NB4 (cell line): ENCODE measurements at regions not wholly inside any gene's neighbourhood (a gene's known extent, or its start where the extent isn't known, plus 50 kb on each side); places are given as distances from the start of the nearest gene placed in this dataset.
"Not testable (repeated sequence)": the region's sequence is repeated elsewhere in the genome, so short reads cannot be mapped to it uniquely, and the experiment has no call there.

Source experiments
- DNase-seq: peaks from one replicate; pipeline ENCODE4 v3.0.0; 2010; ENCODE audit warnings: low read depth
- H3K4me3 ChIP-seq: one replicate; pipeline ENCODE4 v1.5.1; 2011; ENCODE audit warnings: mild to moderate bottlenecking, low read depth, low read length, moderate library complexity
- MYC ChIP-seq: IDR thresholded peaks from 2 replicates; pipeline ENCODE4 v1.6.1; 2011; ENCODE audit warnings: low read depth, low read length
- POLR2A ChIP-seq: IDR thresholded peaks from 2 replicates; pipeline ENCODE4 v1.6.1; 2011; ENCODE audit warnings: mild to moderate bottlenecking; ENCODE audit not compliant: insufficient read length; ENCODE audit errors: extremely low read depth
- TF ChIP-seq, protein P1 (sequence below): IDR thresholded peaks from 2 replicates; pipeline ENCODE4 v1.6.1; 2011; ENCODE audit warnings: low read depth, low read length
- TF ChIP-seq, protein P2 (sequence below): IDR thresholded peaks from one replicate; pipeline ENCODE4 v1.5.1; 2012; ENCODE audit warnings: low read depth, low read length

DNA sequence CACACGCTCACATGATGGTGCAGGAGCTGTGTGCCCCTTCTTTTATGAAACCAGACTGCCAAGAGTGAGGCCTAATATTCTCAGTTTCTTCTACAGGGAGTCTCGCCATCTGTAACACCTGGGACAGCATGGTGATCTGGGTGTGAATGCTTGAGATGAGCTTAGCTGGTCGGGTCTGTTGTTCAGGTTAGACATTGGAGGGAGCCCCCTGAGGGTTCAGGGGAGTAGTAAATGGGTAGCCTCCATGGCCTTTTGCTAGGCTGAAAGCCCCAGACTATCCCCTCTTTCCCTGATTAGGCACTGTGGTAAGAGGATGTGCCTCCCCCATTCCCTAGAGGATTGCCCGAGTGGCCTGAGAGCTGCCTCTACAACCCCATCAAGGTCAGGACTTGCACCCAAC, 1916.1 kb downstream of the PCDH9 start:
- H3K4me3 ChIP-seq = no peak overlapping the region
- TF ChIP-seq, protein P1, sequence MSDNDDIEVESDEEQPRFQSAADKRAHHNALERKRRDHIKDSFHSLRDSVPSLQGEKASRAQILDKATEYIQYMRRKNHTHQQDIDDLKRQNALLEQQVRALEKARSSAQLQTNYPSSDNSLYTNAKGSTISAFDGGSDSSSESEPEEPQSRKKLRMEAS = no peak
- TF ChIP-seq POLR2A = no peak
- TF ChIP-seq, protein P2, sequence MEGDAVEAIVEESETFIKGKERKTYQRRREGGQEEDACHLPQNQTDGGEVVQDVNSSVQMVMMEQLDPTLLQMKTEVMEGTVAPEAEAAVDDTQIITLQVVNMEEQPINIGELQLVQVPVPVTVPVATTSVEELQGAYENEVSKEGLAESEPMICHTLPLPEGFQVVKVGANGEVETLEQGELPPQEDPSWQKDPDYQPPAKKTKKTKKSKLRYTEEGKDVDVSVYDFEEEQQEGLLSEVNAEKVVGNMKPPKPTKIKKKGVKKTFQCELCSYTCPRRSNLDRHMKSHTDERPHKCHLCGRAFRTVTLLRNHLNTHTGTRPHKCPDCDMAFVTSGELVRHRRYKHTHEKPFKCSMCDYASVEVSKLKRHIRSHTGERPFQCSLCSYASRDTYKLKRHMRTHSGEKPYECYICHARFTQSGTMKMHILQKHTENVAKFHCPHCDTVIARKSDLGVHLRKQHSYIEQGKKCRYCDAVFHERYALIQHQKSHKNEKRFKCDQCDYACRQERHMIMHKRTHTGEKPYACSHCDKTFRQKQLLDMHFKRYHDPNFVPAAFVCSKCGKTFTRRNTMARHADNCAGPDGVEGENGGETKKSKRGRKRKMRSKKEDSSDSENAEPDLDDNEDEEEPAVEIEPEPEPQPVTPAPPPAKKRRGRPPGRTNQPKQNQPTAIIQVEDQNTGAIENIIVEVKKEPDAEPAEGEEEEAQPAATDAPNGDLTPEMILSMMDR = no peak
- TF ChIP-seq MYC = no peak
- no peak for DNase-seq

DNA sequence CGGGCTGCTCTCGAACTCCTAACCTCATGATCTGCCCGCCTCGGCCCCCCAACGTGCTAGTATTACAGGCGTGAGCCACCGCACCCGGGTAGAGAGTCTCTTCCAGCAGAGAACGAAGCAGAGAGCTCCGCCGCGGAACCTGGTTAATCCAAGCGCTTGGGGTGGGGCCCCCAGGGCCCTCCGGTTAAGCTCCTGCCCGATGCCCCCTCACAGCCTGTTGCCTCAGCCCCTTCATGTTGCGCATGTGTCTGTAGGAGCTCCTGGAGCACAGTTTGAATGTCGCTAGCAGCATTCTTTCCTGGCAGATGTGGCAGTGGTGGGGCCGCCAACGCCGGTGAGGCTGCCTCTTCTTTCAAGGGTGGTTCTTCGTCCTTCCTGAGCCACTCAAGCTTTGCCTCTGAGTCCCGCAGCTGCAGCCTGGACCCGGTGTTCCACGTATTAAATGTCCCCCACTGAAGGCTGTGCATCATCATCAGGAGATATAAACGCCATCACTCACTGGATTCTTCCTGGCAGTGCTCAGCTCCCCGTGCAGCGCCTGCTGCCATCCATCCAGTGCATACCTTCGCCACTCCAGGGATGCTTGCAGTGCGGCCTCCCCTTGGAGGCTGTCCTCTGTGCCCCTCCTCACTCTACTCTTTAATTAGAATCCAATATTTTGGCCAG, 1919.3 kb downstream of the PCDH9 start:
- H3K4me3 ChIP-seq = no peak overlapping the region
- TF ChIP-seq MYC (no peak), POLR2A (no peak)
- TF ChIP-seq, protein P1 = no peak
- TF ChIP-seq, protein P2 = no peak
- DNase-seq = no peak

DNA sequence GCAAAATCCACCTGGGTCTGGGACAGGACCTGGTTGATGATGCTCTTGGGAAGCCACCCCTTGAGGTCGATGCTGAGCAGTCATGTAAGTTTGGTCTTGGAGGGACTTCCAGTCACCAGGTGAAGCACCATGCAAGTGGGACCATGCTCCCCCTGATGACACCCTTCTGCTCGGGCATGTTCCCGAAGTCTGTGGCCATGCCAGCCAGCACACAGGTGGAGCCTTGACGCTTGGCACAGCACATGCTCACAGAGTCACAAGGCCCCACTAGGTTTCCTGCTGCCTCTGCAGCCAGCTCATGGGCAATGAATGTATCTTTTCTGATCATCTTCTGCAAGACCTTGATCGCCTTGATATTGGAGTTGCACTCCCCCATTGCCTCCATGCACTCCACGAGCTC, 1920.2 kb downstream of the PCDH9 start:
- TF ChIP-seq POLR2A (no peak), MYC (no peak)
- TF ChIP-seq, protein P1 = no peak
- TF ChIP-seq, protein P2 = no peak
- DNase-seq = no peak
- H3K4me3 ChIP-seq = no peak overlapping the region

DNA sequence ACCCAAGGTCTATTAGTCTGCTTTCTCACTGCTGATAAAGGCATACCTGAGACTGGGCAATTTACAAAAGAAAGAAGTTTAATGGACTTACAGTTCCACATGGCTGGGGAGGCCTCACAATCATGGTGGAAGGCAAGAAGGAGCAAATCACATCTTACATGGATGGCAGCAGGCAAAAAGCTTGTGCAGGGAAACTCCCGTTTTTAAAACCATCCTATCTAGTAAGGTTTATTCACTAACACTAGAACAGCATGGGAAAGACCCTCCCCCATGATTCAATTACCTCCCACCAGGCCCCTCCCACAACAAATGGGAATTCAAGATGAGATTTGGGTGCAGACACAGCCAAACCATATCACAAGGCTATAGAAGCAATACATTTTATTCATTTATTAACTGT, 1921.4 kb downstream of the PCDH9 start:
- not testable (repeated sequence) for DNase-seq, H3K4me3 ChIP-seq

DNA sequence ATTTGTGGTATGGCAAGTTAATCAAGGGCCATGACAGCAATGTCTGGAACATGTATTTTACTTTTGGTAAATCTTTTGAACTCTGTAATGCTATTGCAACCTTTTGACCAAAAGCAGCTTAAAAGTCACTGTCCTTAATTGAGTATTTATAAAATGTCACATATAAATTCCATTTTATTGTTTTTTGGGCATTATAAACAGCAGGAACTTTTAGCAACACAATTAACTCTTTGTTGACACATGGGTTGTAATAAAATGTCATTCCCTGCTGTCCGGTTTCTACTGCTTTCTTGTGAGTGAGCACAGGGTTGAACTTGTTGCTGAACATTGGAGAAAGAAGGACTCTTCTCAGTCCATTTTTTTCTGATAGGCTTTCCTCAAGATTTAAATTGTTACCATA, 1923.1 kb downstream of the PCDH9 start:
- no peak overlapping the region for H3K4me3 ChIP-seq
- TF ChIP-seq, protein P2 = no peak
- TF ChIP-seq MYC (no peak), POLR2A (no peak)
- TF ChIP-seq, protein P1 = no peak
- no peak for DNase-seq

DNA sequence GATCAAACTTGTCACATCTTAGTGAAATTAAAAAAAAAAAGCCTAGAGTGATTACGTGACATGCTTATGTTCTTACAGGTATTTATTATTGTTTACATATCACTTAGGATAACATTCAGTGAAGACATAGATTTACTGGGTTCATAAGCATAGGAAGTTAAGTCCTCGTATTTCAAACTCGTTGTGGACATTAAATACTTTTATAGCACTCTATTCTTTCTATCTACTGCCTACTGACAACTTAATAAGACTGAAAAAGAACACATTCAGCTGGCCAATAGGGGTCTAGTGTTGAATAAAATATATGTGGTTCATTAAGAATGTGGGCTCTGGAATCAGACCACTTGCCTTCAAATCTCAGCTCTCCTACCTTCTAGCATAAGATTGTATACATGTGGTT, 1927.4 kb downstream of the PCDH9 start:
- no peak overlapping the region for H3K4me3 ChIP-seq
- no peak for DNase-seq
- TF ChIP-seq, protein P1 = no peak
- TF ChIP-seq, protein P2 = no peak
- TF ChIP-seq POLR2A (no peak), MYC (no peak)
